AG04450 (cell line): ENCODE measurements at regions not wholly inside any gene's neighbourhood (a gene's known extent, or its start where the extent isn't known, plus 50 kb on each side); places are given as distances from the start of the nearest gene placed in this dataset.

Experiments
- CTCF ChIA-PET: fragments of 300-600, 350-600 bp; formaldehyde crosslinking; extraction: SDS; loops from one replicate; lab custom pipeline; 2022; ENCODE audit warnings: antibody characterized with exemption, inconsistent platforms; lab: Charles Lee
- POLR2A ChIA-PET: fragments of 350-600 bp; formaldehyde crosslinking; extraction: SDS; loops from one replicate; lab custom pipeline; 2021; ENCODE audit warnings: antibody characterized with exemption, inconsistent platforms; lab: Yijun Ruan, JAX
- DNase-seq: peaks from one replicate; pipeline ENCODE4 v3.0.0-alpha.2; 2011; ENCODE audit warnings: low read depth, low spot score
- H3K27ac ChIP-seq: one replicate; pipeline ENCODE4 v1.5.1; 2012; ENCODE audit warnings: low read depth, low read length, control low read depth
- H3K27me3 ChIP-seq: one replicate; pipeline ENCODE4 v1.6.0; 2012; ENCODE audit warnings: low read length; ENCODE audit not compliant: control insufficient read depth, insufficient read depth
- H3K4me3 ChIP-seq: 2 replicates; pipeline ENCODE4 v1.5.1; 2011; ENCODE audit warnings: mild to moderate bottlenecking, low read depth, low read length, control low read depth
- H3K9me3 ChIP-seq: 2 replicates; pipeline ENCODE4 v1.5.1; 2012; ENCODE audit warnings: low read length; ENCODE audit not compliant: control insufficient read depth, insufficient read depth
- TF ChIP-seq, protein P1 (sequence below): IDR thresholded peaks from 2 replicates; pipeline ENCODE4 v1.5.1; 2011; ENCODE audit warnings: low read depth, low read length, control low read depth, inconsistent platforms

DNA sequence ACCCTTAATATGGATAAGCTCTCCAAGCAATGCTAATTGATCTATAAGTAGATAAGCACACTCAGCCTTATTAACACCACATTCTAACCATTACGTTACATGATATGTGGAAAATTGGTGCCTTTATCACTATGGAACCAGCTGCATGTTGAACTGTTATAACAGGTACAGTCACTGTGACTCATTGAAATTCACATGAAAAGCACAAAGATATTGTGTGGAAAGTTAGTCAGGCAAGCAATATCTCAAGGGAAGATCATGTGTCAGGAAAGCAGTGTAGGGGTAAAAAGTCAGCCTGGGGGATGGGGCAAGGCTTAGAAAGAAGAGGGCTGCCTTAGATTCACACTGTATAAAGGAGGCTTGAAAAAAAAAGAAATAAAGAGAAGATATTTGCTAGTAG is 313.7 kb upstream of the SMIM31 start:
- no peaks in the 10 kb centered on the region for H3K27me3 ChIP-seq
- CTCF ChIA-PET: no interaction called here
- H3K9me3 ChIP-seq: no peaks in the 10 kb centered on the region; the same call in none of the 2 replicates
- POLR2A ChIA-PET: no interaction called here
- H3K27ac ChIP-seq: no peak overlapping the region
- no peak for DNase-seq
- TF ChIP-seq, protein P1, sequence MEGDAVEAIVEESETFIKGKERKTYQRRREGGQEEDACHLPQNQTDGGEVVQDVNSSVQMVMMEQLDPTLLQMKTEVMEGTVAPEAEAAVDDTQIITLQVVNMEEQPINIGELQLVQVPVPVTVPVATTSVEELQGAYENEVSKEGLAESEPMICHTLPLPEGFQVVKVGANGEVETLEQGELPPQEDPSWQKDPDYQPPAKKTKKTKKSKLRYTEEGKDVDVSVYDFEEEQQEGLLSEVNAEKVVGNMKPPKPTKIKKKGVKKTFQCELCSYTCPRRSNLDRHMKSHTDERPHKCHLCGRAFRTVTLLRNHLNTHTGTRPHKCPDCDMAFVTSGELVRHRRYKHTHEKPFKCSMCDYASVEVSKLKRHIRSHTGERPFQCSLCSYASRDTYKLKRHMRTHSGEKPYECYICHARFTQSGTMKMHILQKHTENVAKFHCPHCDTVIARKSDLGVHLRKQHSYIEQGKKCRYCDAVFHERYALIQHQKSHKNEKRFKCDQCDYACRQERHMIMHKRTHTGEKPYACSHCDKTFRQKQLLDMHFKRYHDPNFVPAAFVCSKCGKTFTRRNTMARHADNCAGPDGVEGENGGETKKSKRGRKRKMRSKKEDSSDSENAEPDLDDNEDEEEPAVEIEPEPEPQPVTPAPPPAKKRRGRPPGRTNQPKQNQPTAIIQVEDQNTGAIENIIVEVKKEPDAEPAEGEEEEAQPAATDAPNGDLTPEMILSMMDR: no peak
- no peak overlapping the region for H3K4me3 ChIP-seq

DNA sequence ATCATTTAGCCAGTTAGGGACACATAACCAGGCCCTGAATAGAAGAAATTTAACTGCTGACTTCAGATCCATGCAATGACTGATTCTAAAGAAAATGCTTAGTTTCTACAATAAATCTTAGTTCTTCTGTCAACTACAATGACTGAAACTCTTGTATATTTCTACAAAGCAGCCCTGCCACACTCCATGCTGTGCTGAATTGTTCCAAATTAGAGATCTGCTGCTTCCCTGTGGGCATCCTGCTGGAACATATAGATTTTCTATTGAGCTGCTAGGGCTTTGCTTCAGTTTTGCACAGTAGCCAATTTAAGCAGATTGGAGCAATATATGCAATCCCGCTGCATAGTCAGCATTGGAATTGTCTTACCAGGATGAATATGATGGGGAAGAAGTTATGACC is 312.8 kb upstream of the SMIM31 start:
- no peaks in the 10 kb centered on the region for H3K27me3 ChIP-seq
- ChIA-PET CTCF (no interaction called here), POLR2A (no interaction called here)
- no peaks in the 10 kb centered on the region; the same call in none of the 2 replicates for H3K9me3 ChIP-seq
- DNase-seq: no peak
- H3K4me3 ChIP-seq: no peak overlapping the region
- TF ChIP-seq, protein P1: no peak
- no peak overlapping the region for H3K27ac ChIP-seq

DNA sequence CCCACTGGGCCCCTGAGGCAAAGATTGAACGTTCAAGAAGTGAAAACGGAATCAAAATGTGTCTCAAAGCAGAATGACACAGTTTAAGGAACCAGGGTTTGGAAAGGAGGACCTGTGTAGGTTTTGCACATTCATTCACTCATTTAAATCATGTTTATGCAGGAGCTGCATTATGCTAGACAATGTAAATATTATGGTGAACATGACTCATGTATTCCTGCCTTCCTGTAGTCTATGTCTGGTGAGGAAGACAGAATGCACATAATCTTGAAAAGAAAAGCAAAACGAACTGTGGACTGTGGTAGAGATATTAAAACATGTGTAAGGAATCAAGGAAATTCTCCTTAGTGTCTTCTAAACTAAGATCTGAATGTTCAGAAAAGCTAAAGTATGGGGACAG is 311.8 kb upstream of the SMIM31 start:
- no peak for DNase-seq
- Histone ChIP-seq H3K27me3 (no peaks in the 10 kb centered on the region), H3K27ac (no peak overlapping the region), H3K4me3 (no peak overlapping the region), H3K9me3 (no peaks in the 10 kb centered on the region; the same call in none of the 2 replicates)
- ChIA-PET POLR2A (no interaction called here), CTCF (no interaction called here)
- TF ChIP-seq, protein P1: no peak

- Histone ChIP-seq H3K9me3 (peaks cover 5% of the 10 kb centered on the region), H3K27ac (no peak overlapping the region), H3K27me3 (no peaks in the 10 kb centered on the region), H3K4me3 (no peak overlapping the region)
- POLR2A ChIA-PET: no interaction called here
- no peak for DNase-seq
- TF ChIP-seq, protein P1: no peak
- CTCF ChIA-PET: interaction anchor here (0.6 kb wide), 1 partner anchor 29 kb away, joined by 5 read pairs; no protein-coding TSS in a partner anchor
Observed at GRCh38 chr4:164446516-164446915, 307.4 kb upstream of the SMIM31 start.

DNA sequence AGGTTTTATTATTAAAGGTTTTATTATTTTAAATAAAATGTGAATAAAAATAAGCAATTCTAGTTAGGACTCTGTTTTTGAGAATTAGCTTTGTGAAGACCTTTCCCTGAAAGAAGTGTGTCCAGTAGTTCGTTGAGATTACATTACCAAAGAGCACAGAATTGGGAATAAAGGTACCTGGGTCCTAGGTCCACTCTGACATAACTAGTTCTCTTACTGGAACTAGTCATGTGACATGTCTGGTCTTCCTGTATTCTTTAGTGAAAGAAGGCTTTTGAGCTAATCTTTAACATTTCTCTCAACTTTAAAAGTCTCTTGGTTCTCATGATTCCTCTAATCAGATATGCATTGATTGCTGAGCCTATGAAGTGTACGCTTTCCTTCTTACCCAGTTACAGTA is 292.0 kb upstream of the SMIM31 start:
- Histone ChIP-seq H3K27ac (no peak overlapping the region), H3K4me3 (no peak overlapping the region), H3K27me3 (no peaks in the 10 kb centered on the region), H3K9me3 (peaks cover 3% of the 10 kb centered on the region; the same call in 1 of the 2 replicates)
- ChIA-PET CTCF (no interaction called here), POLR2A (no interaction called here)
- TF ChIP-seq, protein P1: no peak
- no peak for DNase-seq
